GM10847 (cell line): ENCODE measurements at regions not wholly inside any gene's neighbourhood (a gene's known extent, or its start where the extent isn't known, plus 50 kb on each side); places are given as distances from the start of the nearest gene placed in this dataset.

Experiments used
- POLR2A ChIP-seq: IDR thresholded peaks from 2 replicates; pipeline ENCODE4 v1.6.1; 2011; ENCODE audit not compliant: insufficient read length; ENCODE audit errors: extremely low read depth

GRCh38 chr20:53736122-53736756, 142.6 kb upstream of the ZNF217 start:
- no peak for TF ChIP-seq POLR2A

- no peak for TF ChIP-seq POLR2A
Observed at GRCh38 chr20:53735536-53736050, 142.0 kb upstream of the ZNF217 start.

- TF ChIP-seq POLR2A, result no peak
Observed at GRCh38 chr20:53734006-53734688, 140.5 kb upstream of the ZNF217 start.

- TF ChIP-seq POLR2A, result no peak
Observed at GRCh38 chr20:53731595-53731994, 138.0 kb upstream of the ZNF217 start.

GRCh38 chr20:53728359-53728758, 134.7 kb upstream of the ZNF217 start:
- TF ChIP-seq POLR2A, result no peak

- TF ChIP-seq POLR2A, result no peak
Observed at GRCh38 chr20:53725575-53725970, 131.9 kb upstream of the ZNF217 start.

- no peak for TF ChIP-seq POLR2A
Observed at GRCh38 chr20:53723621-53724020, 130.0 kb upstream of the ZNF217 start.

- TF ChIP-seq POLR2A, result no peak
Observed at GRCh38 chr20:53723045-53723444, 129.4 kb upstream of the ZNF217 start.

- TF ChIP-seq POLR2A, result no peak
Observed at GRCh38 chr20:53722515-53723036, 128.9 kb upstream of the ZNF217 start.

- TF ChIP-seq POLR2A, result no peak
Observed at GRCh38 chr20:53718142-53719021, 124.7 kb upstream of the ZNF217 start.

- no peak for TF ChIP-seq POLR2A
Observed at GRCh38 chr20:53716395-53716794, 122.8 kb upstream of the ZNF217 start.

GRCh38 chr20:53714524-53714923, 120.9 kb upstream of the ZNF217 start:
- TF ChIP-seq POLR2A, result no peak

- no peak for TF ChIP-seq POLR2A
Observed at GRCh38 chr20:53713328-53714056, 119.9 kb upstream of the ZNF217 start.

GRCh38 chr20:53712212-53712977, 118.8 kb upstream of the ZNF217 start:
- TF ChIP-seq POLR2A, result no peak
